OCI-M2 (cell line): ENCODE measurements at regions not wholly inside any gene's neighbourhood (a gene's known extent, or its start where the extent isn't known, plus 50 kb on each side); places are given as distances from the start of the nearest gene placed in this dataset.

ENCODE experiments used
- DNase-seq: peaks from one replicate; lab custom pipeline; 2025; ENCODE audit not compliant: unreplicated experiment; lab: John Stamatoyannopoulos, UW

GRCh38 chr2:18200771-18201170 is 322.3 kb downstream of the KCNS3 start:
- DNase-seq = no peak

DNA sequence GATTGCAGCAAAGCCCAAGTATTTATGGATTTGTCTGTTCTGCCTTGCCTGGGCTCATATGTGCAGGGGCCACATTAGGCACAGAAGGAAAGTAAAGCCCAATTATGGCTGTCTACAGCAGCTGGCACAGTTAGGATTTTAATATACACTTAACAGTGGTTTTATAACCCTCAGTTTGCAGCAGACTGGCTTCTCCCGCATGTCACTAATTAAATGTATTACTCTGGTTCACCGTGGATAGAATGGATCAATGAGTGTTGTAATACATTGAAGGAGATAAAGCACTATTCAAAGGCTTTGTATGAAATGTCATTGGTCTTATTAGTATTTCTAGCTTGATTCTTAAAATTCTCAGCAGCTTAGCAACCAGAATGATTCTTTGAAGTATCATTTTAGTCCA is 320.2 kb downstream of the KCNS3 start:
- no peak for DNase-seq

- no peak for DNase-seq
These were observed 315.7 kb downstream of the KCNS3 start for GRCh38 chr2:18194161-18194560.

GRCh38 chr2:18186816-18187613 is 308.5 kb downstream of the KCNS3 start:
- no peak for DNase-seq

- no peak for DNase-seq
These were observed 304.4 kb downstream of the KCNS3 start for GRCh38 chr2:18182861-18183260.

DNA sequence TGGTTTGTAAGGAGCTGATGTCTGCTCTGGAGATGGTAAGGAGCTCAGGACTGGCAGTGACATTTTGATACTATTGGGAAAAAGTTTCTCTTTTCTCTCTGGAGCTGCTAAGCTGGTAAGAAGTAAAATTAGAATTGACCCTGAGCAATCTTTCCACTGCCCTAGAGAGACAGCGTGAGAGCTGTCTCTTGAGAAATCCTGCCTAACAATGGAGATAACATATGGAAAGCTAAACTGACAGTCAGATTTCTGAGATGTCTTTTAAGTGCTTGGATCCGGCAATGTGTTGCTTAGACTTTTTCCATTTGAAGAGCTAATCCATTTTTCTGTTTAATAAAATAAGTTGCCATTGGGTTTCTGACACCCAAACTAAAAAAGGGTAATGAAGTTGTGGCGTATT is 302.4 kb downstream of the KCNS3 start:
- DNase-seq = no peak

DNA sequence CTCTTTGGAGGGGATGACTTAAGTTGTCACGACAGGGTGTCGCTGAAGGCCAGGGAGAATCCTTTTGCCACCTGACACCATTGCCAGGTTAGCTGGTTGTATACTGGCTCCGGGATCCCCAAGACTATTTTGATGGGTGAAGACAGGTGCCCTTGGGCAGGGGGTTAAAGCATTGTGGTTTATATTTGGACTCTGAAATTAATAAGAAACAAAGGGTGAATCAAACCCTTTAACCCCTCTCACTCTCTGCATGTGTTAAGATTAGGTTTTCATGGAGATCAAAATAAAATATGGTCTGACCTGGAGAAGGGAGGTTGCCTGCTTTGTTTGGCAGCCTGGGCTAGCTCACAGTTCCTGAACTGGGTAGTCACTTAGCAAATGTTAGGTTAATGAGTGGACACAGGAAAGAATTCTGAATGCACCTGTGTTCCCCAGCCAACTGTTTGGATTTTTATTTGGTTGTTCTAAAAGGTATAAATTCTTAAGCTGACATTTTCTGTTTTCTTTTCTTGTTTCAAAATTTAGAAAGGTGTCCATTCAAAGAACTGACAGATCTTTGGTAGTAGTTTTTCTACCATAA is 301.7 kb downstream of the KCNS3 start:
- no peak for DNase-seq

GRCh38 chr2:18178736-18179349 is 300.4 kb downstream of the KCNS3 start:
- DNase-seq = no peak

DNA sequence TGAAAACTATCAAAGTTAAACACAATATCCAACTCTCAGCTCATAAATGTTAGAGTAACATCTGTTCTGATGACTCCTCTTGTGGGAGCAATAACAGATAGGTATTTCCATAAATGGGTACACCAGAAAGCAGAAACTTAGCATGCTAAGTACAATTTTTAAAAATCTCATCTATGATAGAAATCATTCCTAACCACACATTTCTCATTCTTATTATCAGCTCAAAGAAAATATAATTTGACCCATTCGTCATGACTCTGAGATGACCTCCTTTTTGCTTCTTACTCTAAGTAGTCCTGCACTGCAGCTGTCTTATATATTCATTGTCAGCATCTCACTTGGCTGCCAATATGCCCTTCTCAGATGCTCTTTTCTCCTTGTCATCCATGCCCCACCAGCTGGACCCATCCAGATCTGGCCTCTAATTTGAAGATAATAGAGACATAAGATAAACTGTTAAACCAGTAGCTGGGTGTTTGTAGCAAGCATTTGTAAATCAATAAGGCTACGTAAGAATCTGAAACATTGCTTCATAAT is 298.3 kb downstream of the KCNS3 start:
- DNase-seq = no peak

- DNase-seq = no peak
These were observed 294.1 kb downstream of the KCNS3 start for GRCh38 chr2:18172607-18173006.

GRCh38 chr2:18171191-18172139 is 293.0 kb downstream of the KCNS3 start:
- no peak for DNase-seq

- DNase-seq = no peak
These were observed 292.2 kb downstream of the KCNS3 start for GRCh38 chr2:18170642-18171041.

DNA sequence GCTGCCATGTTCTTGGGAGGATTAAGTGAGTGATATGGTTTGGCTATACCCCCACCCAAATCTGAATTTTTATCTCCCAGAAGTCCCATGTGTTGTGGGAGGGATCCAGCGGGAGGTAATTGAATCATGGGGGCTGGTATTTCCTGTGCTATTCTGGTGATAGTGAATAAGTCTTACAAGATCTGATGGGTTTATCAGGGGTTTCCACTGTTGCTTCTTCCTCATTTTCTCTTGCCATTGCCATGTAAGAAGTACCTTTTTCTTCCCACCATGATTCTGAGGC is 291.4 kb downstream of the KCNS3 start:
- no peak for DNase-seq

DNA sequence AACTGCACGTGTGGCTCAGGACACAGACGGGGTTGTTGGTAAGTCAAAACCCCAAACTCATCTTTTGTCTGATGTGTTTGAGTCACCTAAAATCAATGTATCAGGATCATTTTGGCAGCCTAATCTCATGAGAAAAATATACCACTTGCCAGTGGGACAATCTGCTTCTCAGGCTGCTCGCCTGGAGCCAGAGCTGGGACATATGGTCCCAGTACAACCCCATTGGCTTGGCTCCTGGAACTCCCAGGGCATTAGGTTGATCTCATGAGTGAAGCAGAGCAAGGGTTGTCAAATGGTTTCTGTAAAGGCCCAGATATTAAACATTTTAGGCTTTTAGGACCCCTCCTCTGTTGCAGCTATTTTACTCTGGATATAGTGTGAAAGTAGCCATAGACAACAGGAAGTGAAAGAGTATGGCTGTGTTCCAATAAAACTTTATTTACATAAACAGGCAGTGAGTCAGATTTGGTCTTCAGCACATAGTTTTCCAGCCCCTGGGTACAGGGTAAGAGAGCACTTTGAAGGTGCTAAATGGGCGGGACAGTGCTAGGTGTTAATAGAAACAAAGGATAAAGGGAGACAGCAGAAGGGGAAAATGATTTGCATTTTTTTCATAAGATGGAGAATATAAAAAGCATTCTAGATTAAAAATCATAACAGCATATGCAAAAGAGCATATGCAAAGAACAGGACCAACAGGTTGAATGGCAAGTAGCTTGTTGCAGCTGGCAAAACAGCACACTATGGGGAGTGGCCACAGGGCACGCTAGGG is 290.8 kb downstream of the KCNS3 start:
- no peak for DNase-seq

GRCh38 chr2:18167871-18168270 is 289.4 kb downstream of the KCNS3 start:
- no peak for DNase-seq

- DNase-seq = no peak
These were observed 283.2 kb downstream of the KCNS3 start for GRCh38 chr2:18161681-18162080.

- no peak for DNase-seq
These were observed 281.4 kb downstream of the KCNS3 start for GRCh38 chr2:18159896-18160295.

- DNase-seq = no peak
These were observed 278.0 kb downstream of the KCNS3 start for GRCh38 chr2:18156421-18156820.

GRCh38 chr2:18156002-18156401 is 277.5 kb downstream of the KCNS3 start:
- DNase-seq = no peak

DNA sequence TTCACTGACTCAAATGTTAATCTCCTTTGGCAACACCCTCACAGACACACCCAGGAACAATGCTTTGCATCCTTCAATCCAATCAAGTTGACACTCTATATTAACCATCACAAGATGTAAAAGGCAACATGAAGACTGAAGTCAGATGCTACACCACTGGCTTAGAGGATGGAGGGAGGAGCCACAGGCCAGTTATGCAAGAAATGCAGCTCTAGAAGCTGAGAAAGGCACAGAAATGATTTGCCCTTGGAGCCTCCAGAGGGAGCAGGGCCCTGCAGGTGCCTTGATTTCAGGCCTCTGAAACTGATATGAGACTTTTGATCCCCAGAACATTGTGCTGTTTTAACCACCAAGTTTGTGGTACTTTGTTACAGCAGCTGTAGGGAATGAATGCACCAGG is 276.3 kb downstream of the KCNS3 start:
- no peak for DNase-seq

- DNase-seq = no peak
These were observed 275.8 kb downstream of the KCNS3 start for GRCh38 chr2:18154259-18154658.
